ENCODE measurements at regions not wholly inside any gene's neighbourhood (a gene's known extent, or its start where the extent isn't known, plus 50 kb on each side); places are given as distances from the start of the nearest gene placed in this dataset.

DNA sequence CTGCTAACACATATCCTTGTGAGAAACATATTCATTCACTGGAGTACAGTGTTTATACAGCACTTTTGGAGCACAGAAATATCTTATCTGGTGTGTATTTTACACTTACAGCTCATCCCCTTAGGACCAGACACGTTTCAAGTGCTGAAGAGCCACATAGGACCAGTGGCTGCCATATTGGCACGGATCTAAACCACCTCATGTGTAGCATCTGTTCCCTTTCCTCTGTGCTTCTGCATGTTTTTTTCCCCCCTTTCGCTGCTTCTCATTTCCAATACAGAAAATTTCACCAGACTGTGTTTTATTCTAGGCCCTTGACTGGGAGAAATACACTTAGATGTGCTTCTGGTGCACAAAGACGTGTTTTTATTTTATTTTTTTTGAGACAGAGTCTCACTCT, 69.7 kb upstream of the RBMX start:
- TF ChIP-seq EGR1 (IDR thresholded peaks at IDR 0.05; ENCODE audit: low read depth) (no peak), POLR2A (IDR thresholded peaks at IDR 0.05; ENCODE audit: borderline replicate concordance, extremely low read depth, insufficient read depth, insufficient read length) (no peak), EZH2 (IDR thresholded peaks at IDR 0.05) (no peak)
